MM.1S (cell line): ENCODE measurements at regions not wholly inside any gene's neighbourhood (a gene's known extent, or its start where the extent isn't known, plus 50 kb on each side); places are given as distances from the start of the nearest gene placed in this dataset.

Experiments used
- CTCF ChIP-seq: fragments of 300-600 bp; sonication (generic); IDR thresholded peaks from 2 replicates; pipeline ENCODE4 v1.5.1; 2016; ENCODE audit warnings: antibody characterized with exemption, low read length, mixed read lengths
- EZH2 ChIP-seq: fragments of 300-600 bp; sonication (generic); optimal IDR thresholded peaks from 2 replicates; pipeline ENCODE3; 2017; ENCODE audit warnings: low read depth, mild to moderate bottlenecking, antibody characterized with exemption, low read length, mixed read lengths
- EZH2phosphoT487 ChIP-seq: fragments of 300-600 bp; sonication (generic); IDR thresholded peaks from 2 replicates; pipeline ENCODE4 v1.6.1; 2018; ENCODE audit warnings: antibody characterized with exemption, low read length

- TF ChIP-seq CTCF = no peak; the same call in 1 of the 2 replicates
- no peak for TF ChIP-seq EZH2
- TF ChIP-seq EZH2phosphoT487 = no peak
These were observed 50.5 kb upstream of the DLX2 start for GRCh38 chr2:172153156-172153555.
